Smooth muscle cell (in vitro differentiated cells): ENCODE measurements at regions not wholly inside any gene's neighbourhood (a gene's known extent, or its start where the extent isn't known, plus 50 kb on each side); places are given as distances from the start of the nearest gene placed in this dataset.

Experiments
- DNase-seq: peaks from one replicate; lab custom pipeline; 2025; ENCODE audit not compliant: unreplicated experiment; lab: John Stamatoyannopoulos, UW
- H2AFZ ChIP-seq: fragments of 200-600 bp; sonication (generic); 2 replicates; pipeline ENCODE4 v1.6.0; 2016; ENCODE audit warnings: antibody characterized with exemption, low read depth, mild to moderate bottlenecking
- H3F3A ChIP-seq: fragments of 200-600 bp; sonication (generic); 2 replicates; pipeline ENCODE4 v1.6.0; 2017; ENCODE audit warnings: antibody characterized with exemption, low read depth
- H3K27ac ChIP-seq: fragments of 200-600 bp; sonication (generic); 2 replicates; pipeline ENCODE4 v1.5.1; 2016; ENCODE audit warnings: low read depth, mild to moderate bottlenecking
- H3K27me3 ChIP-seq: fragments of 200-600 bp; sonication (generic); 2 replicates; pipeline ENCODE4 v1.6.1; 2016; ENCODE audit warnings: low read depth, mild to moderate bottlenecking
- H3K36me3 ChIP-seq: fragments of 200-600 bp; sonication (generic); 2 replicates; pipeline ENCODE4 v1.5.1; 2016; ENCODE audit warnings: low read depth
- H3K4me1 ChIP-seq: fragments of 200-600 bp; sonication (generic); 2 replicates; pipeline ENCODE4 v1.5.1; 2016; ENCODE audit warnings: low read depth
- H3K4me2 ChIP-seq: fragments of 200-600 bp; sonication (generic); 2 replicates; pipeline ENCODE4 v1.6.0; 2016; ENCODE audit warnings: mild to moderate bottlenecking
- H3K4me3 ChIP-seq: fragments of 200-600 bp; sonication (generic); 2 replicates; pipeline ENCODE4 v1.5.1; 2016; ENCODE audit warnings: mild to moderate bottlenecking
- H3K79me2 ChIP-seq: fragments of 200-600 bp; sonication (generic); 2 replicates; pipeline ENCODE4 v1.6.0; 2016; ENCODE audit warnings: low read depth, mild to moderate bottlenecking
- H3K9ac ChIP-seq: fragments of 200-600 bp; sonication (generic); 2 replicates; pipeline ENCODE4 v1.6.0; 2016; ENCODE audit warnings: low read depth
- H3K9me3 ChIP-seq: fragments of 200-600 bp; sonication (generic); replicated peaks from 2 replicates; pipeline ENCODE4 v1.5.1; 2016; ENCODE audit warnings: low read depth
- H4K20me1 ChIP-seq: fragments of 200-600 bp; sonication (generic); 2 replicates; pipeline ENCODE4 v1.6.0; 2016; ENCODE audit warnings: low read depth
- CTCF ChIP-seq: fragments of 200-600 bp; sonication (generic); IDR thresholded peaks from 2 replicates; pipeline ENCODE4 v1.5.1; 2017; ENCODE audit warnings: borderline replicate concordance, mild to moderate bottlenecking, antibody characterized with exemption; ENCODE audit not compliant: insufficient read depth, poor library complexity, severe bottlenecking
- WGBS: methylation state at CpG from one replicate; pipeline ENCODE4 v1.1.7; 2016; ENCODE audit warnings: low lambda C conversion rate; 5-methylcytosine and 5-hydroxymethylcytosine counted together

- Histone ChIP-seq H3K9ac (no peak overlapping the region), H3K4me2 (no peak overlapping the region), H3F3A (no peaks in the 10 kb centered on the region), H3K4me3 (no peak overlapping the region), H3K27ac (no peak overlapping the region), H3K4me1 (no peaks in the 10 kb centered on the region), H4K20me1 (no peaks in the 10 kb centered on the region), H2AFZ (no peak overlapping the region), H3K36me3 (no peaks in the 10 kb centered on the region), H3K27me3 (no peaks in the 10 kb centered on the region), H3K9me3 (no peaks in the 10 kb centered on the region), H3K79me2 (no peaks in the 10 kb centered on the region)
- TF ChIP-seq CTCF, result no peak
- 71% methylated on average over 1 of the region's 1 CpG for WGBS
- DNase-seq, result no peak
Measured at GRCh38 chrX:150161193-150161592, 201.9 kb upstream of the MAMLD1 start.

DNA sequence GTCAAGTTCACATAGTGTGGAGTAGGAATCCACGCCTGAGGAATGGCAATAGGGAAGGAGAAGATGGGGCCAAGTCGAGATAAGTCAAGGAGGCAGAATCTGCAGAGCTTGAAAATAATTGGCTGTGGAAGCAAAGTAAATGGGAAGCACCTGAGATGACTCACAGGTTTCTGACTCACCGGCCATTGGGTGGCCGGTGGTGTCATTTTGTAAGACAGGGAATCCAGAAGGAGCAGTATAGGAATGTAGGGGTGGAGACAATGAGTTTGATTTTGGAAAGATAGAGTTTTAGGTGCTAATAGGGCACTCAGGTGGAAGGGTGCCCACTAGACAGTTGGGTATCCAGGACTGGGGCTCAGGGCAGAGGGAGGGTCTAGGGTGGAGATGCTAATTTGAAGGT, 201.0 kb upstream of the MAMLD1 start:
- H3K4me2 ChIP-seq, result no peak overlapping the region
- DNase-seq, result no peak
- no peaks in the 10 kb centered on the region for H3K4me1 ChIP-seq
- H3F3A ChIP-seq, result no peaks in the 10 kb centered on the region
- H3K27ac ChIP-seq, result no peak overlapping the region
- H3K4me3 ChIP-seq, result no peak overlapping the region
- H3K9me3 ChIP-seq, result no peaks in the 10 kb centered on the region
- H3K9ac ChIP-seq, result no peak overlapping the region
- 70% methylated on average over 4 of the region's 4 CpGs for WGBS
- H3K36me3 ChIP-seq, result no peaks in the 10 kb centered on the region
- no peak overlapping the region for H2AFZ ChIP-seq
- no peaks in the 10 kb centered on the region for H4K20me1 ChIP-seq
- H3K79me2 ChIP-seq, result no peaks in the 10 kb centered on the region
- TF ChIP-seq CTCF, result no peak
- no peaks in the 10 kb centered on the region for H3K27me3 ChIP-seq

DNA sequence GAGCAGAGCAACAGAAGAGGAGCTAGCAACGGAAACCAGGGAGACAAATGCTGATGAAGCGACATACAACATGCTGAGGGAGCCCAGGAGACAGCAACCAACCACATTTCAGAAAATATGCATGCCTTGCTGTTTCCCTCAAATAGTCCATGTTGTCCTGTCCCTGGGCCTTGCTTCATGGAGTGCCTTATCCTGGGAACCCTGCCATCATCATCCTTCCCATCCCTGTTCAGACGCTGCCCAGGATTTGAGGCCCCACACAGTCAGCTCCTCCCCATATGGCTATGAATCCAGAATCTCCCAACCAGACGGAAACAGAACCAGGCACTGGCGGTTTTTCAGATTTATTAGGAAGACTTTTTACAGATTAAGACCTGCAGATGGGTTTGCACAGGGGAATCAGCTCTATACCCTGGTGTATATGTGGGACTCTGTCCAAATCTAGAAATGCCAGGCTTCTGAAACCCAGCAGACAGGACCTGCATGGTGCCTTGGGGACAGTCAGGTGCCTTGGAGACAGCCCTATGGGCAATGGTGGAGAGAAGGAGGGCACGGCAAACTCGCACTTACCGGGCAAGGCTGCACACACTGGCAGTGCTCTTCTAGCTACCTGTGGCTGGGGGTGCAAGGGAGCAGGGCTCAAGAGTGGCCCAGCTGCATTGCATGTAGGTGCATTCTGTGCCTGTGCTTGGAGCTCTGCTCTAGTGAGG, 199.7 kb upstream of the MAMLD1 start:
- TF ChIP-seq CTCF, result no peak
- H3K27ac ChIP-seq, result no peak overlapping the region
- H3K36me3 ChIP-seq, result no peaks in the 10 kb centered on the region
- no peaks in the 10 kb centered on the region for H3K27me3 ChIP-seq
- no peak overlapping the region for H2AFZ ChIP-seq
- DNase-seq, result no peak
- no peak overlapping the region for H3K9ac ChIP-seq
- H4K20me1 ChIP-seq, result no peaks in the 10 kb centered on the region
- H3K79me2 ChIP-seq, result no peaks in the 10 kb centered on the region
- WGBS, result 61% methylated on average over 8 of the region's 8 CpGs
- H3K4me1 ChIP-seq, result no peaks in the 10 kb centered on the region
- H3K4me2 ChIP-seq, result no peak overlapping the region
- no peaks in the 10 kb centered on the region for H3K9me3 ChIP-seq
- H3F3A ChIP-seq, result no peaks in the 10 kb centered on the region
- H3K4me3 ChIP-seq, result no peak overlapping the region
